ENCODE measurements at regions not wholly inside any gene's neighbourhood (a gene's known extent, or its start where the extent isn't known, plus 50 kb on each side); places are given as distances from the start of the nearest gene placed in this dataset.

GRCh38 chr16:85435286-85435685 is 177.8 kb upstream of the GSE1 start:
- TF ChIP-seq POLR2AphosphoS5 (IDR thresholded peaks at IDR 0.05; ENCODE audit: low read depth, low read length) (no peak), REST (IDR thresholded peaks at IDR 0.05; ENCODE audit: insufficient read depth in 1 of 2, low read depth in 2 of 2, low read length in 1 of 2) (no peak), TCF7L2 (IDR thresholded peaks at IDR 0.05; ENCODE audit: low read depth, low read length) (no peak), SIN3A (IDR thresholded peaks at IDR 0.05; ENCODE audit: borderline replicate concordance, insufficient read depth, low read depth, low read length) (no peak)
- TF ChIP-seq, protein P1, sequence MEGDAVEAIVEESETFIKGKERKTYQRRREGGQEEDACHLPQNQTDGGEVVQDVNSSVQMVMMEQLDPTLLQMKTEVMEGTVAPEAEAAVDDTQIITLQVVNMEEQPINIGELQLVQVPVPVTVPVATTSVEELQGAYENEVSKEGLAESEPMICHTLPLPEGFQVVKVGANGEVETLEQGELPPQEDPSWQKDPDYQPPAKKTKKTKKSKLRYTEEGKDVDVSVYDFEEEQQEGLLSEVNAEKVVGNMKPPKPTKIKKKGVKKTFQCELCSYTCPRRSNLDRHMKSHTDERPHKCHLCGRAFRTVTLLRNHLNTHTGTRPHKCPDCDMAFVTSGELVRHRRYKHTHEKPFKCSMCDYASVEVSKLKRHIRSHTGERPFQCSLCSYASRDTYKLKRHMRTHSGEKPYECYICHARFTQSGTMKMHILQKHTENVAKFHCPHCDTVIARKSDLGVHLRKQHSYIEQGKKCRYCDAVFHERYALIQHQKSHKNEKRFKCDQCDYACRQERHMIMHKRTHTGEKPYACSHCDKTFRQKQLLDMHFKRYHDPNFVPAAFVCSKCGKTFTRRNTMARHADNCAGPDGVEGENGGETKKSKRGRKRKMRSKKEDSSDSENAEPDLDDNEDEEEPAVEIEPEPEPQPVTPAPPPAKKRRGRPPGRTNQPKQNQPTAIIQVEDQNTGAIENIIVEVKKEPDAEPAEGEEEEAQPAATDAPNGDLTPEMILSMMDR (IDR thresholded peaks at IDR 0.05), result no peak
